ENCODE measurements at regions not wholly inside any gene's neighbourhood (a gene's known extent, or its start where the extent isn't known, plus 50 kb on each side); places are given as distances from the start of the nearest gene placed in this dataset.
A peak's percentile ranks its signal among the peaks of the same experiment; 100 is the strongest.

GRCh38 chr12:78448692-78449091, 415.9 kb upstream of the SYT1 start:
- no peak overlapping the region for H3K4ac ChIP-seq (ENCODE audit: low read depth in 1 of 2, low read length in 2 of 2)

GRCh38 chr12:78455991-78456390, 408.6 kb upstream of the SYT1 start:
- Histone ChIP-seq H3K4me3 (ENCODE audit: insufficient read depth in 1 of 2, low read depth in 1 of 2, low read length in 2 of 2) (no peak overlapping the region), H3K79me1 (replicated peaks; ENCODE audit: low read length, poor library complexity, severe bottlenecking) (no peaks in the 10 kb centered on the region), H3K36me3 (ENCODE audit: control insufficient read depth in 1 of 2, insufficient read depth in 2 of 2, low read depth in 1 of 2, low read length in 2 of 2) (no peaks in the 10 kb centered on the region), H2AK5ac (ENCODE audit: low read length, severe bottlenecking) (no peak overlapping the region), H3K9me3 (ENCODE audit: control insufficient read depth, low read length) (no peaks in the 10 kb centered on the region), H3K4me2 (ENCODE audit: low read length, poor library complexity, severe bottlenecking) (no peak overlapping the region), H3K9ac (ENCODE audit: low read length) (no peak overlapping the region), H3K23ac (ENCODE audit: low read length in 2 of 2) (no peak overlapping the region), H2BK5ac (ENCODE audit: low read depth, low read length, poor library complexity, severe bottlenecking) (no peak overlapping the region), H2BK12ac (ENCODE audit: low read length in 2 of 2) (no peak overlapping the region), H3K27ac (ENCODE audit: low read length, poor library complexity, severe bottlenecking) (no peak overlapping the region), H3K4me1 (ENCODE audit: control insufficient read depth, insufficient read depth, low read depth, low read length) (peaks cover 2% of the 10 kb centered on the region), H4K8ac (ENCODE audit: low read length) (no peak overlapping the region), H2BK15ac (ENCODE audit: low read depth, poor library complexity, severe bottlenecking) (no peak overlapping the region), H3K18ac (ENCODE audit: low read depth in 1 of 2, low read length in 2 of 2) (no peak overlapping the region), H4K91ac (ENCODE audit: low read length) (no peak overlapping the region), H3K27me3 (ENCODE audit: control insufficient read depth in 1 of 2, insufficient read depth in 1 of 2, low read length in 2 of 2) (no peaks in the 10 kb centered on the region), H2AFZ (ENCODE audit: low read depth, low read length) (no peak overlapping the region), H3K14ac (ENCODE audit: low read length in 2 of 2) (no peak overlapping the region), H3K4ac (ENCODE audit: low read depth in 1 of 2, low read length in 2 of 2) (no peak overlapping the region), H2BK120ac (ENCODE audit: low read depth, low read length) (no peak overlapping the region)
- no peak for DNase-seq
- WGBS: 57% methylated on average over 1 of the region's 1 CpG

More at GRCh38 chr12:78448692-78449091, 415.9 kb upstream of the SYT1 start:
- Histone ChIP-seq H3K14ac (ENCODE audit: low read length in 2 of 2) (no peak overlapping the region), H4K91ac (ENCODE audit: low read length) (no peak overlapping the region), H3K9ac (ENCODE audit: low read length) (no peak overlapping the region), H4K8ac (ENCODE audit: low read length) (no peak overlapping the region), H2BK15ac (ENCODE audit: low read depth, poor library complexity, severe bottlenecking) (no peak overlapping the region), H3K4me3 (ENCODE audit: insufficient read depth in 1 of 2, low read depth in 1 of 2, low read length in 2 of 2) (no peak overlapping the region), H3K36me3 (ENCODE audit: control insufficient read depth in 1 of 2, insufficient read depth in 2 of 2, low read depth in 1 of 2, low read length in 2 of 2) (no peaks in the 10 kb centered on the region), H2AK5ac (ENCODE audit: low read length, severe bottlenecking) (no peak overlapping the region), H2BK12ac (ENCODE audit: low read length in 2 of 2) (no peak overlapping the region), H3K23ac (ENCODE audit: low read length in 2 of 2) (no peak overlapping the region), H2BK5ac (ENCODE audit: low read depth, low read length, poor library complexity, severe bottlenecking) (no peak overlapping the region), H3K79me1 (replicated peaks; ENCODE audit: low read length, poor library complexity, severe bottlenecking) (no peaks in the 10 kb centered on the region), H2BK120ac (ENCODE audit: low read depth, low read length) (no peak overlapping the region), H2AFZ (ENCODE audit: low read depth, low read length) (no peak overlapping the region), H3K4me2 (ENCODE audit: low read length, poor library complexity, severe bottlenecking) (no peak overlapping the region), H3K9me3 (ENCODE audit: control insufficient read depth, low read length) (no peaks in the 10 kb centered on the region), H3K27ac (ENCODE audit: low read length, poor library complexity, severe bottlenecking) (no peak overlapping the region), H3K4me1 (ENCODE audit: control insufficient read depth, insufficient read depth, low read depth, low read length) (no peaks in the 10 kb centered on the region), H3K18ac (ENCODE audit: low read depth in 1 of 2, low read length in 2 of 2) (no peak overlapping the region), H3K27me3 (ENCODE audit: control insufficient read depth in 1 of 2, insufficient read depth in 1 of 2, low read length in 2 of 2) (no peaks in the 10 kb centered on the region)
- DNase-seq: no peak
- WGBS: no CpG with 5 or more reads among the region's 2 CpGs

GRCh38 chr12:78457938-78458337, 406.6 kb upstream of the SYT1 start:
- no peak overlapping the region for H2BK12ac ChIP-seq (ENCODE audit: low read length in 2 of 2)
- H2BK15ac ChIP-seq (ENCODE audit: low read depth, poor library complexity, severe bottlenecking): no peak overlapping the region
- no peak overlapping the region for H3K4me2 ChIP-seq (ENCODE audit: low read length, poor library complexity, severe bottlenecking)
- H4K91ac ChIP-seq (ENCODE audit: low read length): no peak overlapping the region
- no peaks in the 10 kb centered on the region for H3K27me3 ChIP-seq (ENCODE audit: control insufficient read depth in 1 of 2, insufficient read depth in 1 of 2, low read length in 2 of 2)
- H3K4me1 ChIP-seq (ENCODE audit: control insufficient read depth, insufficient read depth, low read depth, low read length): peaks cover 2% of the 10 kb centered on the region
- no peak overlapping the region for H3K9ac ChIP-seq (ENCODE audit: low read length)
- no peak overlapping the region for H3K23ac ChIP-seq (ENCODE audit: low read length in 2 of 2)
- H3K9me3 ChIP-seq (ENCODE audit: control insufficient read depth, low read length): no peaks in the 10 kb centered on the region
- H2AFZ ChIP-seq (ENCODE audit: low read depth, low read length): no peak overlapping the region
- H3K27ac ChIP-seq (ENCODE audit: low read length, poor library complexity, severe bottlenecking): no peak overlapping the region
- H3K18ac ChIP-seq (ENCODE audit: low read depth in 1 of 2, low read length in 2 of 2): no peak overlapping the region
- peak; percentile 78 for DNase-seq
- H4K8ac ChIP-seq (ENCODE audit: low read length): no peak overlapping the region
- no peak overlapping the region for H3K4ac ChIP-seq (ENCODE audit: low read depth in 1 of 2, low read length in 2 of 2)
- H2BK5ac ChIP-seq (ENCODE audit: low read depth, low read length, poor library complexity, severe bottlenecking): no peak overlapping the region
- H2BK120ac ChIP-seq (ENCODE audit: low read depth, low read length): no peak overlapping the region
- WGBS: 88% methylated on average over 1 of the region's 1 CpG
- no peaks in the 10 kb centered on the region for H3K36me3 ChIP-seq (ENCODE audit: control insufficient read depth in 1 of 2, insufficient read depth in 2 of 2, low read depth in 1 of 2, low read length in 2 of 2)
- H3K79me1 ChIP-seq (replicated peaks; ENCODE audit: low read length, poor library complexity, severe bottlenecking): no peaks in the 10 kb centered on the region
- H2AK5ac ChIP-seq (ENCODE audit: low read length, severe bottlenecking): no peak overlapping the region
- H3K14ac ChIP-seq (ENCODE audit: low read length in 2 of 2): no peak overlapping the region
- no peak overlapping the region for H3K4me3 ChIP-seq (ENCODE audit: insufficient read depth in 1 of 2, low read depth in 1 of 2, low read length in 2 of 2)

- Histone ChIP-seq H3K36me3 (ENCODE audit: control insufficient read depth in 1 of 2, insufficient read depth in 2 of 2, low read depth in 1 of 2, low read length in 2 of 2) (no peaks in the 10 kb centered on the region), H3K9me3 (ENCODE audit: control insufficient read depth, low read length) (no peaks in the 10 kb centered on the region), H3K4ac (ENCODE audit: low read depth in 1 of 2, low read length in 2 of 2) (no peak overlapping the region), H3K4me1 (ENCODE audit: control insufficient read depth, insufficient read depth, low read depth, low read length) (no peaks in the 10 kb centered on the region), H3K18ac (ENCODE audit: low read depth in 1 of 2, low read length in 2 of 2) (no peak overlapping the region), H2AK5ac (ENCODE audit: low read length, severe bottlenecking) (no peak overlapping the region), H3K9ac (ENCODE audit: low read length) (no peak overlapping the region), H3K23ac (ENCODE audit: low read length in 2 of 2) (no peak overlapping the region), H2BK120ac (ENCODE audit: low read depth, low read length) (no peak overlapping the region), H2BK12ac (ENCODE audit: low read length in 2 of 2) (no peak overlapping the region), H3K27ac (ENCODE audit: low read length, poor library complexity, severe bottlenecking) (no peak overlapping the region), H2AFZ (ENCODE audit: low read depth, low read length) (no peak overlapping the region), H4K91ac (ENCODE audit: low read length) (no peak overlapping the region), H3K4me2 (ENCODE audit: low read length, poor library complexity, severe bottlenecking) (no peak overlapping the region), H3K14ac (ENCODE audit: low read length in 2 of 2) (no peak overlapping the region), H2BK15ac (ENCODE audit: low read depth, poor library complexity, severe bottlenecking) (no peak overlapping the region), H2BK5ac (ENCODE audit: low read depth, low read length, poor library complexity, severe bottlenecking) (no peak overlapping the region), H4K8ac (ENCODE audit: low read length) (no peak overlapping the region), H3K4me3 (ENCODE audit: insufficient read depth in 1 of 2, low read depth in 1 of 2, low read length in 2 of 2) (no peak overlapping the region), H3K79me1 (replicated peaks; ENCODE audit: low read length, poor library complexity, severe bottlenecking) (no peaks in the 10 kb centered on the region), H3K27me3 (ENCODE audit: control insufficient read depth in 1 of 2, insufficient read depth in 1 of 2, low read length in 2 of 2) (no peaks in the 10 kb centered on the region)
- 98% methylated on average over 3 of the region's 3 CpGs for WGBS
- DNase-seq: peak; percentile 45
Observed at GRCh38 chr12:78470354-78471195, 394.0 kb upstream of the SYT1 start.

Data from mesenchymal stem cell (in vitro differentiated cells and primary cell).